ENCODE measurements at regions not wholly inside any gene's neighbourhood (a gene's known extent, or its start where the extent isn't known, plus 50 kb on each side); places are given as distances from the start of the nearest gene placed in this dataset.
"Not testable (repeated sequence)": the region's sequence is repeated elsewhere in the genome, so short reads cannot be mapped to it uniquely, and the experiment has no call there.

DNA sequence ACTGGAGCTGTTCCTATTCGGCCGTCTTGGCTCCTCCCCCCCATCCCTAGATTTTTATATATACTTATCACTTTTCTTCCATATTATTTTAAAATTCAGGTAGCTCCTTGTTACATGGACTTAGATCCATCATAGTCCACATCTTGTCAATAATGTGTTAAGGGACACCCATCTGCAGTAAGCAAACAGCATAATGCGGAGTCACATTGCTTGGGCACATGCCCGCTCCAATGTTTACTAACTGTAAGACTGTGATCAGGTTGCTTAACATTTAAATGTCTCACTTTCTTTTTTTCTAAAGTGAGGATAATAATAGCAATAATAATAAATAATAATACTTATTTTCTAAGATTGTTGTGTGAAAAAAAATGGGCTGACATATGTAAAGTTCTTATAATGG, 303.2 kb upstream of the SOX14 start:
- no peak for DNase-seq (ENCODE audit: low spot score)

DNA sequence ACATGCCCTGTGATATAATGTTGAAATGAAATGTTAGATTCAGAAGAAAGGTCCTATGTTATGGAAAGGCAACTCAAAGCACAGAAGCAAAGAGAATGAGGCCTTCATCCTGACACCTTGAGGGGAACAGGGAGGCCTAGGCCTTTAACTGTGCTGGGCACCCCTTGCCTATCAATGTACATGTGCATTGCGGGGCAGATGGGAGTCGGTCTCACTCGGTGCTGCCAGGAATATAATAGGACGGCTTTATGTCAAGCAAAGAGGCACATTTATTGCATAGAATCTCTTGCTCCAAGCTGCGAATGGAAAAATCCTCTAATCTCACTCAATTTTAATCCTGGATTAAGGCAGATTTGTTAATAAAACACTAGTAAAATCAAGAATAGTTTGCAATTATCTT, 301.0 kb upstream of the SOX14 start:
- DNase-seq (ENCODE audit: low spot score): no peak

DNA sequence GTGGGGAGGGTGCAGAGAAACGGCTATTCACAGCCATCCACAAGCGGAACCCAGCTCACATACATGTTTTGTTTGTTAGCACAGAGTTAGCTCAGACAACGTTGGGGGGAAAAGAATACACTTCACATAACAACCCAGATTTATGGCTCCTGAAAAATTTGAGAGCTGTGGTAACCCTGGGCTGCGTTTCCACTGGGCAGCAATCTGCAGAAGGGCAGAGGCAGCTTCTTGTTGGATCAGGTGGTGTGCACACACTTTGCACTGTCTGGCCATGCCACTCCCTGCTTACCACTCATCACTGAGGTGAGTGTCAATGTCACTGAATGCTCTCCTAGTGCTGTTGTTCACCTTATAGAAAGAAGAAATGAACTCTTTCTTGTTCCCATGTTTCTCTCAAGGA, 299.8 kb upstream of the SOX14 start:
- DNase-seq (ENCODE audit: low spot score): no peak

DNA sequence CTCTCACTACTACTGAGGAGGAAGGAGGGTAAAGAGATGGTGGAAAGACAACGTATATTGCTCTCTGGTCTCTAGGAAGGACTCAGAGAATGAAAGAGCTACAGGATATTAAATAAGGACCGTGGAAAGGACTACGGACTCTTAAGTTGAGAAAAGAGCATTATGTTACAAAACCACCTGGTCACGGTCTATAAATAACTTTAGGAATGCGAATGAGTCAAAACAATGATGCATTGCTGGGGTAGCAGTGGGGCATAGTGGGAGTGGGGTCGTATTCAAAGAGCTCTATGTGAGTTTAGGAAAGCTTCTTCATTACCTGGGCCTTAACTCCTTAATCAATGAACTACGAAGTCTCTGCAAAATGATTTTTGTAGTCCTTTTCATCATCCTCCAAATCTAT, 295.7 kb upstream of the SOX14 start:
- DNase-seq (ENCODE audit: low spot score): no peak

DNA sequence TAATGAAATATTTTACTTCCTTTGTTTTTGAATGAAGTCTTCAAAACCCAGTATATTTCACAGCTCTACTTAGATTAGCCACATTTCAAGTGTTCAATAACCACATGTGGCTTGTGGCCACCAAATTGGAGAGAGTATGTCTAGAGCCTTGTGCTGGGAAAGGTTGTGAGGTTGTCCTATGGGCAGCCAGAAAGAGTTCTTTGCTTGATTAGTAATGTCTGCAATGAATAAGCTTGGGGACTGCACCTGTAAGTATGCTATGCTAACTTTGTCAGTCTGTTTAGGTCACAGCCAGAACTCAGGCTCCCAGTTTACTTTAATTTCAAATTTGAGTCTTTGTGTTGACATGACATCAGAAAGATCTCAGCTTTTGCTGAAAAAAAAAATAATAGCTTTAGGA, 294.9 kb upstream of the SOX14 start:
- DNase-seq (ENCODE audit: low spot score): no peak

DNA sequence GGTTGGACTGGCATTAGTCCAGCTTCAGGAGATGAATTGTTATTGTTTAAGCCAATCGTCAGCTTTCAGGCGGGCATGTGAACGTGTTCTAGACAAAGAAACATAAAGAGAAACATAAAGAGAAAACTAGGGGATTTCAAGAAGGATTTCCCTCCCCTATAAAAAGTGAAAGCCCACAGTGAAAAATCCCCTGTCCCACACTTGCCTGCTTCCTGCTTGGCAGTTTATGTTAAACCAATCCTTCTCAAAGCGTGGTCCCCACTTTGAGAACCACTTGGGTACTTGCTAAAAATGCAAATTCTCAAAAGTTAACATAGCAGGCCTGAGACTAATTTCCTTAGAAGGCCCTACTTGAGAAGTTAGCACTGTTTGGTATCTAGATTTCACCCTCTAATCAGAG, 293.0 kb upstream of the SOX14 start:
- DNase-seq (ENCODE audit: low spot score): no peak

DNA sequence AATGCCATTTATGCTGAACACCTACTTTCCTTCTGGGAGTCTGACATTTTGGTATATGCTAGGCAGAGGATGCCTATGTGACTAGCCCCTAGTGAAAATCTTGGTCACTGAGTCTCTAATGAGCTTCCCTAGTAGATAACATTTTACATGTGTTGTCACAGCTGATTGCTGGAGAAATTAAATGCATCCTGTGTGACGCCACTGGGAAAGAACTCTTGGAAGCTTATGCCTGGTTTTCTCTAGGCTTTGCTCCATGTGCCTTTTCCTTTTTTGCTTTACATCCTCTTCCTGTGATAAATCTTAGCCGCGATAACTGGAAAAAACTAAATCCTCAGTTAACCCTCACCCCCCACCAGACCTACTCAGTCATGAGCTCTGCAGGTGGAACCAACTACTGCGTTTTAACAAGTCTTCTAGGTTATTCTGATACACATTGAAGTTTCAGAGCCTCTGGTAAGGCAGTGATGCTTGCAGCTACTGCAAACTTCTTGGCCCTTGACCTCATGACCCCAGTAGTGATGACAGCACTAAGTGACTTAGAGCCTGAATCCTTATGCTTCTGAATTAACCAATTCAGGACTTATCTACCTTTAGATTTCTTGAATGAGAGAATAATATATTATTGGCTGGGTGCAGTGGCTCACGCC, 292.4 kb upstream of the SOX14 start:
- DNase-seq (ENCODE audit: low spot score): no peak

DNA sequence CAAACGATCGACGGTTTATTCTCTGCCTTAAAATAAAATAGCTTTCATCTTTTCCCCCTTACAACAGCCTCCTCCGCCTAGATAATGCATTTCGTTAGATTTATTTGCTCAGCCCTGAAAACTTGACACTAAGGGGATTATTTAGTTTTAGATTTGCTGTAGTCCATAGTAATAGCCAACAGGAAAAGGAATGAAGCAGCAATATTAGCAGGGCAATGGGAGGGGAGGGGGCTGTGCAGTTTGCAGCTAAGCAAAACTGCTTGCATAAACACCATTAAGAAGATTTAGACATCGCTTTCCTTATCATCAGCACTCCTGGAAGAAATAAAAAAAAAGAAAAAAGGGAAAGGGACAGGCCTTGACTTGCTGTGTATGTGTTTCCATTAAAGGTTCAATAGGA, 286.5 kb upstream of the SOX14 start:
- DNase-seq (ENCODE audit: low spot score): no peak

DNA sequence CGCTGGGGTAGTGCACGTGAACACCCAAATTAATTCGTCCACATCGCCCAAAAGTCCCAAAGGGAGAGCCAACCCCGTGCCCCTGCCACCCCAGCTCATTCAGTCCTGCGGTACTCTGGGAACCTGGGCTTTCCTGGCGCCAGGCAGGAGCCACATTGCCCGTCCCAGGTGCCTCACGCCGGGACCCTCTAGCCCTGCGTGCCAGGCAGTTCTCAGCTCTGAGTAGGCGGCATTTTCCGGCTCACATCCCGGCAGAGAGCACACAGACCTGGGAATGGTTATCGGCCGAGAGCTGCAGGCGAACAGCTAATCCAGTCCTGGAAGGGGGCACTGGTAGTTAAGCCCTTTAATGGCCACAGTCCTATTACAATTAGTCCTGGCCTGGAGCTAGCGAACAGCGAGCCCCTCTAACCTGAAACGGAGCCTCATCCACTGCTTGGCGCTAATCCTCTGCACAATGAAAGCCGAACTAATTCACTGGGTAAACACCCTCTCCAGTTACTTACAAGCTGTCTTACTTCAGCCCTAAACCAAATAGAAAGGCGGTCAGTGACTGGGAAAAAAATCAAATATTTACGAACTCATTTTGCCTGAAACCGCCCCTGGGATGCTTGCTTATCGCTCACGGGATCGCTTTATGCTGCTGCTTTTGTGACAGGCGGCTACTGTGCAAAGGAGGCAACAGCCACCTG, 254.6 kb upstream of the SOX14 start:
- DNase-seq (ENCODE audit: low spot score): no peak

DNA sequence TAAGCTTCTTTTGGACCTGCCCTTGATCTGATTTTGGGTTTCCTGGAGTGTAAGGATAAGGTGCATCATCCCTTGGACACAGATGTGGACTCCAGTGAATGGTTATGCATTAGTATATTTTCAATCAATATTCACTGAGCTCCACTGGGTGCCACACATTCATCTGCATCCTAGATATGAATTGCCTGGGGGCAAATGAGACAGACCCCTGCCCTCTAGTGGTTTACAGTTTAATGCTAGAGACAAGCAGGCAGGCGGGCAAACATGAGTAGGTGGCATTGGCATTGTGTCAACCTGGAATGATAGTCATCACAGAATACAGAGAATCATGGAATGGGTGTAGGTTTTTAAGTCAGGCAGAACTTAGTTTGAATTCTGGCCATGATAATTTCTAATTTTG, 252.5 kb upstream of the SOX14 start:
- no peak for DNase-seq (ENCODE audit: low spot score)

DNA sequence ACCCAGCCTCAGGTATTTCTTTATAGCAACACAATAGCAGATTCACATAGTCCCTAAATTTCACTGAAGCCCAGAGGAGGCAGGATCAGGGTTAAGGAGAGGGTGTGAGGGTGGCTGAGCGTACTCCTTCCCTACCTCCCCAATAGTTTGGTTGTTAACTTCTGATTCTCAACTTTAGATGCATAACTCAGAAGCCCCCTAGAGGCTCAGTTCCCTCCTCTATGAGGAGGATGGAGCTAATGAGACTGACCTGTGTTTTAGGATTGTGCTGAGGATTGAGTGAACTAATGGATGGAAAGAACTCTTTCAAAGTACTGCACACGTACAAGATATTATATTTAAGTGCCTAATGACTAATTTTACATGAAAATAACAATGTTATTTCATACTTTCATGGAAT, 249.3 kb upstream of the SOX14 start:
- no peak for DNase-seq (ENCODE audit: low spot score)

DNA sequence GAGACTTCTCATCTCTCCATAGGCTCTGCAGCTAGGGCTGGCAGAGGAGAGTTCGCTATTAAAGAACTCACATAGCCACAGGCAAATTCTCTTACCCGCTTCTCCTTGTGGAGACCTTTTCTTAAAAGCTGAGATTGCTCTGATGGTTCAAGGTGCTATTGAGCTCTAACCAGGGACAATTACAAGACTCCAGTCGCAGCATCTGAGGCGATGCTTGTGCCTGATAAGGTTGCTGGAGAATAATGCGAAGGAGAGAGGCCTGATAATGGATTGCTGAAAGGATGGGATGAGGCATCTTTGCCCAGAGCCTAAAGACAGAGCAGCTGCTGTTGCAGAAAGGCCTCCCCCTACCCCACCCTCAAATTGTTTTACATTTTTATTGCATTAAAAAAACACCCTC, 244.5 kb upstream of the SOX14 start:
- no peak for DNase-seq (ENCODE audit: low spot score)

DNA sequence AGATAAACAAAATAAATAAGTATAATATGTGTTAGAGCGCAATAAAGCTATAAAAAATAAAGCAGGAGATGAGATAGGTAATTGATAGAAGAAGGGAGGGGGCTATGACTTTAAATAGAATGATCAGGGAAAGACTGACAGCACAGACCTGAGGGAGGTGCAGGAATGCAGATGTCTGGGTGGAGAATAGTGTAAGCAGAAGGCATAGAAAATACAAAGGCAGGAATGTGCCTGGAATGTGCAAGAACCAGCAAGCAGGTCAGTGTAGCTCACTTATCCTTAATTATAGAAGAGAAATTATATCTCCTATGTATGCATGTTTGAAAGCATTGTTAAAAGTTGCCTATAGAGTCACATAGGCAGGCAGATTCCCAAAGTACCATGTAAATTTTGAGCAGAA, 239.4 kb upstream of the SOX14 start:
- no peak for DNase-seq (ENCODE audit: low spot score)

DNA sequence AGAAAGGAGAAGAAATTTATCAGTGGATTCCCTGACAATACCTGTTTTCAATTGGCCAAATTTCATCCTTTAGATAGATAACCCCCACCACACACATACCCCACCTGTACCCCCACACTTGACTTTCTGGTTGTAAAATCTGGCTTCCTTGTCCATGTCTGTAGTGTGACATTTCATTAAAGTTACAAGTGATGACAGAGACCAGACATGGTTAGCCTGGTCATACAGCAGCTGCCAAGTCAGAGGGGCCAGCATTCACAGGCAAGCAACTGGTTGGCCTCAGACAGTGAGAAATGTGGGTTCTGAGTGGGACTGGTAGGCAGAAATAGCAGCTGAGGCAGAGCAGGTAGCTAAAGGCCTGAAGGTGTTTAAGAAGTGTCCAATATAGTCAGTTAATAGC, 238.6 kb upstream of the SOX14 start:
- no peak for DNase-seq (ENCODE audit: low spot score)

DNA sequence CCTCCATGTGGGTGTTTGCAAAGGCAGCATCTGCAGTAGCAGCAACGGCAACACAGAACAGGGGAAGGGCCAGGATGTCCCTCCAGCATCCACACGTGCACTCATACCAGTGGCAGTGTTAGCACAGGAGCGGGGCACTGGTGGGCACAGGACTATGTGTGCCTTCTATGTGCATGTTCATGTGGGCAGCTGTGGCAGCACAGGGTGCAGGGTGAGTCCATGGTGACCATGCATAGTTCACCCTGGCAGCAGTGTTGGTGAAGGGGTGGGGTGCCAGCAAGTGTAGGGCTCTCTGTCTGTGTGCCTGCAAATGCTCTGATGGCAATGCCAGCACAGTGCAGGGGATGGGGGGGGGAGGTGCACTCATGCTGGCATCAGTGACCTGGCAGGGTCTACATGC, 222.1 kb upstream of the SOX14 start:
- no peak for DNase-seq (ENCODE audit: low spot score)

DNA sequence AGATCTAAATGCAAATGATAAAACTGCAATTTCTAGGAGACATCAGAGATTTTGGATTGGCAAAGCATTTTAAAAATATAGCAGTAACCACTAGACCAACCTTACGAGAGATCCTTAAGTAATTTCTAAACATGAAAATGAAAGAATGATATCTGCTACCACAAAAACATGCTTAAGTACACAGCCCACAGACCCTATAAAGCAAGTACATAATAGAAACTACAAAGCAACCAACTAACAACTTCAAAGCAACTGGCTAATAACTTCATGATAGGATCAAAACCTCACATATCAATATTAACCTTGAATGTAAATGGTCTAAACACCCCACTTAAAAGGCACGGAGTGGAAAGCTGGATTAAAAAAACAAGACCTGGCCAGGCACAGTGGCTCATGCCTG, 209.9 kb upstream of the SOX14 start:
- no peak for DNase-seq (ENCODE audit: low spot score)

DNA sequence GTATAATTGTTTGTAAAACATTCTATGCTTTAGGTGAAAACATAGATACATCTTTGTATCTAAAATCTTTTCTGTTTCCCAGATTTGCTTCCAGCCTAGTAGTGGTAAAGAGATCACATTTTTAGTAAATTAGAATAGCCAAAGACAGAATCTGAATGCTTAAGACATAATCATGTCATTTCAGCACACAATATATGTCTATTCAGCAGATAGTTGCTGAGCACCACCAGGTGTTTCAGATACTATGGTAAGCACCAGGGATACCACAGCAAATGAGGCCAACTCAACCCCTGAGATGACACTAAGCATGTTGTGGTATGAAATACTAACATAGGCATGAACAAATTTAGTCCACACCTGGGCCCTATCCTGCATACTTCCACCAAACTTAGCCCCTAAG, 195.2 kb upstream of the SOX14 start:
- DNase-seq (ENCODE audit: low spot score): no peak

DNA sequence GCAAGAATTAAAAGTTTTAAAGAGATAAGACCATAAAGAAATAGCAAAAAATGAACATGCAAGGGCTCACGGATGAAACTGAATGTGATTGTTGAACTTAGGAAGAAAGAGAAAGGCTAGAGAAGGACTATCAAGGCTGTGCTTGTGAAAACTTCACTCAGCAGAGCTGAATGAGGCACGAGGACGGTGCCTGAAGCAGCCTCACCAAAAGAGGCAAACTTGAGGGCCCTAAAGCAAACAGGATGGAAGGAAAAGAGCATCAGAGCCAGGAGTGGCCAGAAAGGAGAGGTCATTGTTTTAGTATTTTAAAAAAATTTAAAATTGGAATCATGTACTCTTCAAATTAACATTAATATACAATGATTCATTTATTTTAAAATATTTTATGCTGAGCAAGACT, 191.2 kb upstream of the SOX14 start:
- DNase-seq (ENCODE audit: low spot score): no peak

DNA sequence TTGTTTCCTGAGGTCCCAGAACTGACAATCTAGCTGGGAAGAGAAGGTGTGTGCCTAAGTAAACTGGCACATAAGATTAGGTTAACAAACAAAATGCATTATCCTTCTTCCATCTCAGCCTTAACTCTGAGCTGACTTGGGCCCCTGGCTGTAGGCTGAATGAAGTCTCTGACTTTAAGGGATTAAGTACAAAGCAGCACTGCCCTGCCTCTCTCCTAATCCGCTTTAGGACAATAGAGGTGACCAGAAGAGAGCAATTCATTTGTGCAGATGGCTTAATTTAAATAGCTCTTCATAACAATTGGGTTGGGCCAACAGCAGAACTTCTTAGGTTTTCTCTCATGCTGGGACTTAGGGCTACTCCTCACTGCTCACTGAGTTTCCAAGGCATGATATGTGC, 181.6 kb upstream of the SOX14 start:
- DNase-seq (ENCODE audit: low spot score): no peak

DNA sequence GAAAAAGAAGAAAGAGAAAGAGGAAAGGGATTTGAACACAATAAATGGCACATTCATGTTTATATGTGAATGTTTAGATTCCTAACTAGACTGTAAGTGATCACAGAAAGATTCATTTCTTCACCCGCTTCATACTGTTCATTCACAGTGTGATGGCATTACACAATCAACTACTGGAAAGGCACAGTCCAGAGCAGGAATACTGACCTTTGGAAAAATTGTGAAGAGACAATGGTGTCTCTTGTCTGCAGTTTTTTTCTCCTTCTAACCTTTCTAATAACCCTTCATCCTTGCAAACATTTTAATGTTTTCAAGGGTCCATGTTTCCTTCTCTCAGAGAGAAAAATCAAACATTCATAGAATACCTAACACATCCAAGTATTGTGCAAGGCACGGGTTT, 180.9 kb upstream of the SOX14 start:
- no peak for DNase-seq (ENCODE audit: low spot score)

DNA sequence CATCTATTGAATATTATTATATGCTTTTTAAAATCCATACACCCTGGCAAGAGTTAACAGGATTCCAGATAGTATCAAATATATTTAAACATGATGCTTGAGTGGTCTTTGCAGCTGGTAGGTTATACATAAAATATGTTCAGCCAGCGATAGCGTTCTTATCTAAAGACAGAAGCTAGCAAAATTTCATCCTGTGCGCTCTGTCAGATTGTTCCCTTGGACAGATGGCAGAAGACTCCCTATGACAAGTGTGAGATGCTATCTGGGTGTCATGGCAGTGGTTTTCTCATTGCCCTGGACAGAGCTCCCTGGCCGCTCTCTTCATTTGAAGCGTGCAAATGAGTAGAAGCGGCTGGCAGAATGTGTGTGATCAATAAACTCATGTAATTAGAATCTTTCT, 175.2 kb upstream of the SOX14 start:
- DNase-seq (ENCODE audit: low spot score): no peak

DNA sequence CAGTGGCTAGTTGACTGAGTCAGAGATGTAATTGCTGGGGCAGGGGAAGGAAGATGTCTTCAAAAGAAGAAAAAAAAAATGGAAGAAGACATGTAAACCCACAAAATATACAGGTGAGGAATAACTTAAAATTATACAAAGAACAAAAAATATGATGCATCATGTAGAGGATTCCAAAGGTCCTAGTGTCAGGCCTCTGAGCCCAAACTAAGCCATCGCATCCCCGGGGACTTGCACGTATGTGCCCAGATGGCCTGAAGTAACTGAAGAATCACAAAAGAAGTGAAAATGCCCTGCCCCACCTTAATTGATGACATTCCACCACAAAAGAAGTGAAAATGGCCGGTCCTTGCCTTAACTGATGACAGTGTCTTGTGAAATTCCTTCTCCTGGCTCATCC, 168.7 kb upstream of the SOX14 start:
- DNase-seq (ENCODE audit: low spot score): not testable (repeated sequence)

DNA sequence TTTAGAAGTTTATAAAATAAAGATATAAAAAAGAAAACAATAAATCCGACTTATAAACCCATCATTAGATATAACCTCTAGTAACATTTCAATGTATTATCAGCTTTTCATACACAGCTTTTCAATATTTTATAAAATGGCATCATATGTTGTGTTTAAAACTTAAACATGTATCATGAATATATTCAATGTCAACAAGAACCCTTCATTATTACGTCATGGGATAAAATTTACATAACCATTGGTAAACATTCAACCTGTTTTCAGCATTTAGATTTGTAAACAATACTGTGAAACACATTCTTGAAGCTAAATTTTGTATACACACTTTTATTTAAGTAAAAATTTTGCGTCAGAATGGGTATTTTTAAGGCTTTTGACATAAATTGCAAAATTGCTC, 153.4 kb upstream of the SOX14 start:
- no peak for DNase-seq (ENCODE audit: low spot score)

DNA sequence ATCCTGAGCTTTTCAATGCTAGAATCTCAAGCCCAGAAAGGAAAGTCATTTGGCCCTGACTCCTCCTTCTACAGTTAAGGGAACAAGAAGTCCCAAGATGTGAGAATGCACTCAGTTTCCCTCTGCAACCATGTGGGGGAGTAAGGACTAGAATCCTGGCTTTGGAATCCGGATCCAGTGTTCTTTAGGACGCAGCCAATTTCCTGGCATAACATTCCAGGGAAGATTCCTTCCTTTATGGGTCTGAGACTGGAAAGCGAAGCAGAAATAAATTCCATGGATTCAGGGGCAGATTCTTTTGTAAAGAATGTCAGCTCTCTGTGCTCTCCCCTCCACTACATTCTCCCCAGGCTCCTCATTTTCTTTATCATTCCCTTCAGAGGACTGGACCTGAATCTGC, 151.8 kb upstream of the SOX14 start:
- DNase-seq (ENCODE audit: low spot score): no peak
